ENCODE measurements at regions not wholly inside any gene's neighbourhood (a gene's known extent, or its start where the extent isn't known, plus 50 kb on each side); places are given as distances from the start of the nearest gene placed in this dataset.
"Not testable (repeated sequence)": the region's sequence is repeated elsewhere in the genome, so short reads cannot be mapped to it uniquely, and the experiment has no call there.

GRCh38 chr2:11997142-11997541 lies 250.7 kb downstream of the LPIN1 start:
- DNase-seq: no peak

GRCh38 chr2:11998218-11998617 lies 251.8 kb downstream of the LPIN1 start:
- no peak for DNase-seq

GRCh38 chr2:11998626-11999378 lies 252.4 kb downstream of the LPIN1 start:
- no peak for DNase-seq

GRCh38 chr2:12001621-12002020 lies 255.2 kb downstream of the LPIN1 start:
- no peak for DNase-seq

GRCh38 chr2:12002215-12002614 lies 255.8 kb downstream of the LPIN1 start:
- DNase-seq: no peak

- DNase-seq: no peak
These were observed 258.3 kb downstream of the LPIN1 start for GRCh38 chr2:12004713-12005112.

- no peak for DNase-seq
These were observed 259.7 kb downstream of the LPIN1 start for GRCh38 chr2:12005886-12006681.

GRCh38 chr2:12006850-12007249 lies 260.4 kb downstream of the LPIN1 start:
- DNase-seq: no peak

GRCh38 chr2:12007282-12007681 lies 260.9 kb downstream of the LPIN1 start:
- no peak for DNase-seq

GRCh38 chr2:12008425-12009061 lies 262.1 kb downstream of the LPIN1 start:
- no peak for DNase-seq

- no peak for DNase-seq
These were observed 263.0 kb downstream of the LPIN1 start for GRCh38 chr2:12009323-12009905.

GRCh38 chr2:12010059-12010458 lies 263.6 kb downstream of the LPIN1 start:
- no peak for DNase-seq

GRCh38 chr2:12010779-12011178 lies 264.3 kb downstream of the LPIN1 start:
- DNase-seq: no peak

GRCh38 chr2:12014088-12014960 lies 267.9 kb downstream of the LPIN1 start:
- DNase-seq: no peak

GRCh38 chr2:12017499-12018157 lies 271.2 kb downstream of the LPIN1 start:
- no peak for DNase-seq

- DNase-seq: not testable (repeated sequence)
These were observed 272.3 kb downstream of the LPIN1 start for GRCh38 chr2:12018726-12019125.

GRCh38 chr2:12020833-12021469 lies 274.5 kb downstream of the LPIN1 start:
- no peak for DNase-seq

GRCh38 chr2:12024197-12024907 lies 277.9 kb downstream of the LPIN1 start:
- DNase-seq: not testable (repeated sequence)

- DNase-seq: no peak
These were observed 280.7 kb downstream of the LPIN1 start for GRCh38 chr2:12027136-12027535.

GRCh38 chr2:12031866-12032265 lies 285.4 kb downstream of the LPIN1 start:
- DNase-seq: no peak

GRCh38 chr2:12032398-12032797 lies 286.0 kb downstream of the LPIN1 start:
- no peak for DNase-seq

All from NCI-H187 treated with DMSO at 0.1 percent for 48 hours (cell line).